ENCODE measurements at regions not wholly inside any gene's neighbourhood (a gene's known extent, or its start where the extent isn't known, plus 50 kb on each side); places are given as distances from the start of the nearest gene placed in this dataset.
"Not testable (repeated sequence)": the region's sequence is repeated elsewhere in the genome, so short reads cannot be mapped to it uniquely, and the experiment has no call there.

- H3K9me3 ChIP-seq = no peaks in the 10 kb centered on the region
- H3K4me3 ChIP-seq = no peak overlapping the region
- no peak for DNase-seq (ENCODE audit: low spot score in 2 of 2)
- TF ChIP-seq POLR2A (IDR thresholded peaks at IDR 0.05) (no peak), POLR2AphosphoS5 (IDR thresholded peaks at IDR 0.05) (no peak), EP300 (IDR thresholded peaks at IDR 0.05) (no peak), CTCF (IDR thresholded peaks at IDR 0.05) (no peak)
- 83% methylated on average over 2 of the region's 2 CpGs for WGBS
- no peaks in the 10 kb centered on the region for H3K4me1 ChIP-seq
- no peak overlapping the region for H3K27ac ChIP-seq
- H3K27me3 ChIP-seq = no peaks in the 10 kb centered on the region
- H3K36me3 ChIP-seq = no peaks in the 10 kb centered on the region
Observed at GRCh38 chr2:19098467-19099160, 259.8 kb downstream of the OSR1 start.

GRCh38 chr2:19089476-19089875 lies 268.9 kb downstream of the OSR1 start:
- not testable (repeated sequence) for H3K27ac ChIP-seq; H3K9me3 ChIP-seq; H3K4me3 ChIP-seq; H3K36me3 ChIP-seq; H3K4me1 ChIP-seq; H3K27me3 ChIP-seq; DNase-seq (ENCODE audit: low spot score in 2 of 2)
- 64% methylated on average over 5 of the region's 5 CpGs for WGBS

GRCh38 chr2:19086231-19086651 lies 272.2 kb downstream of the OSR1 start:
- H3K27ac ChIP-seq = no peak overlapping the region
- H3K9me3 ChIP-seq = no peaks in the 10 kb centered on the region
- H3K27me3 ChIP-seq = no peaks in the 10 kb centered on the region
- TF ChIP-seq EP300 (IDR thresholded peaks at IDR 0.05) = no peak
- no peak for TF ChIP-seq POLR2AphosphoS5 (IDR thresholded peaks at IDR 0.05)
- TF ChIP-seq POLR2A (IDR thresholded peaks at IDR 0.05) = no peak
- no peak for TF ChIP-seq CTCF (IDR thresholded peaks at IDR 0.05)
- H3K36me3 ChIP-seq = no peaks in the 10 kb centered on the region
- no peak overlapping the region for H3K4me3 ChIP-seq
- 40% methylated on average over 3 of the region's 3 CpGs for WGBS
- DNase-seq (ENCODE audit: low spot score in 2 of 2) = no peak
- H3K4me1 ChIP-seq = no peaks in the 10 kb centered on the region

GRCh38 chr2:19078709-19079108 lies 279.7 kb downstream of the OSR1 start:
- Histone ChIP-seq H3K9me3 (no peaks in the 10 kb centered on the region), H3K4me1 (no peaks in the 10 kb centered on the region), H3K27ac (no peak overlapping the region), H3K4me3 (no peak overlapping the region), H3K27me3 (no peaks in the 10 kb centered on the region), H3K36me3 (no peaks in the 10 kb centered on the region)
- TF ChIP-seq POLR2A (IDR thresholded peaks at IDR 0.05) = no peak
- no peak for TF ChIP-seq EP300 (IDR thresholded peaks at IDR 0.05)
- no peak for TF ChIP-seq CTCF (IDR thresholded peaks at IDR 0.05)
- no peak for TF ChIP-seq POLR2AphosphoS5 (IDR thresholded peaks at IDR 0.05)
- DNase-seq (ENCODE audit: low spot score in 2 of 2) = no peak

- no peaks in the 10 kb centered on the region for H3K9me3 ChIP-seq
- H3K27ac ChIP-seq = no peak overlapping the region
- no peak overlapping the region for H3K4me3 ChIP-seq
- H3K36me3 ChIP-seq = no peaks in the 10 kb centered on the region
- WGBS = 48% methylated on average over 4 of the region's 4 CpGs
- TF ChIP-seq POLR2A (IDR thresholded peaks at IDR 0.05) = no peak
- no peak for TF ChIP-seq POLR2AphosphoS5 (IDR thresholded peaks at IDR 0.05)
- no peak for TF ChIP-seq CTCF (IDR thresholded peaks at IDR 0.05)
- TF ChIP-seq EP300 (IDR thresholded peaks at IDR 0.05) = no peak
- H3K27me3 ChIP-seq = no peaks in the 10 kb centered on the region
- no peaks in the 10 kb centered on the region for H3K4me1 ChIP-seq
- no peak for DNase-seq (ENCODE audit: low spot score in 2 of 2)
Observed at GRCh38 chr2:19073522-19073921, 284.9 kb downstream of the OSR1 start.

- no peaks in the 10 kb centered on the region for H3K36me3 ChIP-seq
Observed at GRCh38 chr2:19072161-19072560, 286.3 kb downstream of the OSR1 start.

More at GRCh38 chr2:19072161-19072560, 286.3 kb downstream of the OSR1 start:
- DNase-seq (ENCODE audit: low spot score in 2 of 2) = no peak
- TF ChIP-seq POLR2AphosphoS5 (IDR thresholded peaks at IDR 0.05) (no peak), EP300 (IDR thresholded peaks at IDR 0.05) (no peak), CTCF (IDR thresholded peaks at IDR 0.05) (no peak), POLR2A (IDR thresholded peaks at IDR 0.05) (no peak)
- Histone ChIP-seq H3K4me1 (no peaks in the 10 kb centered on the region), H3K4me3 (no peak overlapping the region), H3K27me3 (no peaks in the 10 kb centered on the region), H3K9me3 (no peaks in the 10 kb centered on the region), H3K27ac (no peak overlapping the region)
- 91% methylated on average over 2 of the region's 2 CpGs for WGBS

All from suprapubic skin (tissue), 4 donors.